Endothelial cell of umbilical vein (primary cell): ENCODE measurements at regions not wholly inside any gene's neighbourhood (a gene's known extent, or its start where the extent isn't known, plus 50 kb on each side); places are given as distances from the start of the nearest gene placed in this dataset.

Experiments used
- BruUV-seq: library from RNA; stranded (reverse); fragments of 400-500 nt; replicated peaks from 2 replicates; lab custom pipeline; 2021; lab: Mats Ljungman, UMichigan
- CTCF ChIA-PET: fragments of 300-600, 350-600 bp; sonication (Branson Sonifier 250); formaldehyde crosslinking; loops from one replicate; lab custom pipeline; 2021; ENCODE audit warnings: antibody characterized with exemption, inconsistent platforms; lab: Charles Lee
- POLR2A ChIA-PET: fragments of 300-600, 350-600 bp; sonication (Branson Sonifier 250); formaldehyde crosslinking; loops from one replicate; lab custom pipeline; 2021; ENCODE audit warnings: antibody characterized with exemption, inconsistent platforms; lab: Charles Lee
- DNase-seq: peaks from one replicate; pipeline ENCODE4 v3.0.0-alpha.2; 2011; ENCODE audit warnings: low read depth, low spot score
- FAIRE-seq: peaks from 2 replicates; lab custom pipeline; 2011; peaks lifted over from hg19 to GRCh38; lab: Jason Lieb, UNC
- H2AFZ ChIP-seq: 2 replicates; pipeline ENCODE4 v1.6.0; 2012; ENCODE audit warnings: low read depth, low read length, control low read depth, inconsistent platforms
- H3K27ac ChIP-seq: 2 replicates; pipeline ENCODE4 v1.5.1; 2011; ENCODE audit warnings: low read depth, mild to moderate bottlenecking, control low read depth, low read length, moderate library complexity; ENCODE audit not compliant: insufficient read depth
- H3K27me3 ChIP-seq, 2 experiments: 2 replicates each; pipeline versions ENCODE4 v1.6.0 to v1.6.1; 2011; ENCODE audit warnings: low read length in 2 of 2, mixed read lengths in 1 of 2; ENCODE audit not compliant: control insufficient read depth in 2 of 2, insufficient read depth in 2 of 2
- H3K36me3 ChIP-seq, 2 experiments: 2 replicates in 1 of 2; 3 replicates in 1 of 2; pipeline ENCODE4 v1.5.1; 2011; ENCODE audit warnings: low read length in 2 of 2, mild to moderate bottlenecking in 1 of 2, moderate library complexity in 1 of 2; ENCODE audit not compliant: control insufficient read depth in 2 of 2, insufficient read depth in 2 of 2; ENCODE audit errors: extremely low read depth in 1 of 2
- H3K4me1 ChIP-seq: 3 replicates; pipeline ENCODE4 v1.5.1; 2011; ENCODE audit warnings: mild to moderate bottlenecking, low read length; ENCODE audit not compliant: control insufficient read depth, insufficient read depth; ENCODE audit errors: extremely low read depth
- H3K4me2 ChIP-seq: 2 replicates; pipeline ENCODE4 v1.6.1; 2011; ENCODE audit warnings: low read length, control low read depth, mixed read lengths; ENCODE audit not compliant: insufficient read depth
- H3K4me3 ChIP-seq, 3 experiments: fragments of 200-600 bp in 1 of 3; sonication (generic), shearing (Covaris generic) in 1 of 3; replicated peaks in 1 of 3; 2 replicates each; pipeline ENCODE4 v1.5.1; 2011 to 2016; ENCODE audit warnings: control low read depth in 3 of 3, low read length in 3 of 3, mild to moderate bottlenecking in 2 of 3, inconsistent platforms in 1 of 3, low read depth in 1 of 3, moderate library complexity in 1 of 3; ENCODE audit not compliant: insufficient read depth in 1 of 3
- H3K79me2 ChIP-seq: 2 replicates; pipeline ENCODE4 v1.6.0; 2012; ENCODE audit warnings: low read length, inconsistent platforms; ENCODE audit not compliant: control insufficient read depth, insufficient read depth
- H3K9ac ChIP-seq: replicated peaks from 2 replicates; pipeline ENCODE3; 2011; ENCODE audit warnings: low read length, control low read depth; ENCODE audit not compliant: insufficient read depth; ENCODE audit errors: extremely low read depth
- H3K9me1 ChIP-seq: replicated peaks from 3 replicates; pipeline ENCODE4 v1.6.0; 2011; ENCODE audit warnings: mild to moderate bottlenecking, low read length; ENCODE audit not compliant: control insufficient read depth, insufficient read depth; ENCODE audit errors: extremely low read depth
- H3K9me3 ChIP-seq: replicated peaks from 2 replicates; pipeline ENCODE4 v1.5.1; 2012; ENCODE audit warnings: low read length, inconsistent platforms; ENCODE audit not compliant: control insufficient read depth, insufficient read depth
- H4K20me1 ChIP-seq: replicated peaks from 2 replicates; pipeline ENCODE3; 2011; ENCODE audit warnings: mild to moderate bottlenecking, low read length; ENCODE audit not compliant: control insufficient read depth, insufficient read depth; ENCODE audit errors: extremely low read depth
- CTCF ChIP-seq, 2 donors: IDR thresholded peaks; 1 replicate in 1 of 2; 2 replicates in 1 of 2; pipeline ENCODE4 v1.5.1; 2011; ENCODE audit warnings: low read length in 2 of 2, mild to moderate bottlenecking in 2 of 2, moderate library complexity in 2 of 2, control low read depth in 1 of 2, inconsistent platforms in 1 of 2, low read depth in 1 of 2; ENCODE audit not compliant: insufficient read depth in 1 of 2; ENCODE audit errors: extremely low read depth in 1 of 2
- EZH2 ChIP-seq: IDR thresholded peaks from 2 replicates; pipeline ENCODE4 v1.6.1; 2012; ENCODE audit warnings: borderline replicate concordance, low read depth, mild to moderate bottlenecking, moderate library complexity, low read length, inconsistent platforms; ENCODE audit not compliant: severe bottlenecking
- FOS ChIP-seq: IDR thresholded peaks from 2 replicates; pipeline ENCODE4 v1.6.1; 2011; ENCODE audit warnings: mild to moderate bottlenecking, low read length, moderate library complexity, borderline replicate concordance; ENCODE audit not compliant: insufficient read depth
- GATA2 ChIP-seq: IDR thresholded peaks from 2 replicates; pipeline ENCODE4 v1.7.0; 2011; ENCODE audit warnings: low read depth, mild to moderate bottlenecking, moderate library complexity, mixed read lengths, low read length; ENCODE audit not compliant: insufficient read length, insufficient read depth
- JUN ChIP-seq: IDR thresholded peaks from 2 replicates; pipeline ENCODE4 v1.6.1; 2011; ENCODE audit warnings: borderline replicate concordance, low read depth; ENCODE audit not compliant: insufficient read length, insufficient read depth
- POLR2A ChIP-seq: IDR thresholded peaks from 2 replicates; pipeline ENCODE4 v1.6.1; 2012; ENCODE audit warnings: low read depth, mild to moderate bottlenecking, control low read depth, low read length
- POLR2AphosphoS5 ChIP-seq: IDR thresholded peaks from 2 replicates; pipeline ENCODE4 v1.6.1; 2012; ENCODE audit warnings: low read depth, mild to moderate bottlenecking, control low read depth, low read length, moderate library complexity; ENCODE audit not compliant: insufficient read depth
- dilution Hi-C: fragments of 300-500 bp; cut with MboI; formaldehyde crosslinking; loops from one replicate; pipeline ENCODE4 v1.15.0; 2019; ENCODE audit warnings: low sequenced_read_pairs; ENCODE audit not compliant: extremely low pct_ligation_motif_present
- intact Hi-C: fragments of 100-400 bp; cut with micrococcal nuclease; formaldehyde crosslinking; loops from one replicate; pipeline ENCODE4 v1.10.0; 2022
- TF ChIP-seq, protein P1 (sequence below): IDR thresholded peaks from 2 replicates; pipeline ENCODE4 v1.6.1; 2011; ENCODE audit not compliant: insufficient read depth, insufficient read length

DNA sequence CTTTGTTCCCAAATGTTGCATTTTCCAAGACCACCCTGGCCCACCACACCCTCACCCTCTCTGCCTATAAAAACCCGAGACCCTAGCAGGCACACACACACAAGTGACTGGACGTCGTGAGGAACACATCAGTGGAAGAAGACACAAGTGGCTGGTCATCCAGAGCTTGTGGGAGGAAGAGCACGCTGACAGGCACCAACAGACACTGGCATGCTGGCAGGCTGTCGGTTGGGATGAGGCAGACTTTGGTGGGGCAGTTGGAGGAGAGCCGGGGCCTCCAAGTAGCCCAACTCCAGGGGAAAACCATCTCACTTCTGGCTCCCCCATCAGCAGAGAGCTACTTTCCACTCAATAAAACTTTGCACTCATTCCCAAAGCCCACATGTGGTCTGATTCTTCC, 225.5 kb upstream of the ZEB2 start:
- dilution Hi-C loops, result no loop called here
- Histone ChIP-seq H3K36me3 (no peaks in the 10 kb centered on the region), H4K20me1 (no peaks in the 10 kb centered on the region), H3K9ac (no peak overlapping the region), H3K4me3 (no peak overlapping the region), H3K79me2 (no peaks in the 10 kb centered on the region), H3K9me1 (no peaks in the 10 kb centered on the region), H3K9me3 (no peaks in the 10 kb centered on the region), H3K4me1 (no peaks in the 10 kb centered on the region), H2AFZ (no peak overlapping the region), H3K4me2 (no peak overlapping the region), H3K27me3 (no peaks in the 10 kb centered on the region), H3K27ac (no peak overlapping the region)
- BruUV-seq, result no TSS peak
- CTCF ChIA-PET, result no interaction called here
- intact Hi-C loops, result no loop called here
- no peak for DNase-seq
- TF ChIP-seq POLR2A, result no peak
- no peak for TF ChIP-seq POLR2AphosphoS5
- no peak for TF ChIP-seq CTCF (IDR thresholded peaks at IDR 0.05; ENCODE audit: extremely low read depth in 1 of 2, insufficient read depth in 1 of 2, low read depth in 1 of 2, low read length in 2 of 2)
- TF ChIP-seq, protein P1, sequence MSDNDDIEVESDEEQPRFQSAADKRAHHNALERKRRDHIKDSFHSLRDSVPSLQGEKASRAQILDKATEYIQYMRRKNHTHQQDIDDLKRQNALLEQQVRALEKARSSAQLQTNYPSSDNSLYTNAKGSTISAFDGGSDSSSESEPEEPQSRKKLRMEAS, result no peak
- no peak for TF ChIP-seq EZH2
- TF ChIP-seq FOS, result no peak
- no peak for TF ChIP-seq JUN
- TF ChIP-seq GATA2, result no peak
- FAIRE-seq, result no peak
- POLR2A ChIA-PET, result no interaction called here
